HCT116 (cell line): ENCODE measurements at regions not wholly inside any gene's neighbourhood (a gene's known extent, or its start where the extent isn't known, plus 50 kb on each side); places are given as distances from the start of the nearest gene placed in this dataset.

Experiments used
- ATAC-seq: fragments of 200-7000 bp; cut with Tn5 transposase; 2 replicates; pipeline ENCODE4 v1.9.1; 2020; ENCODE audit warnings: mild to moderate bottlenecking, moderate library complexity
- BruUV-seq: library from RNA; stranded (reverse); fragments of 400-500 nt; replicated peaks from 2 replicates; lab custom pipeline; 2021; lab: Mats Ljungman, UMichigan
- CTCF ChIA-PET: fragments of 300-600 bp; sonication (Branson Sonifier 250); formaldehyde crosslinking; loops from one replicate; lab custom pipeline; 2021; ENCODE audit warnings: antibody characterized with exemption; lab: Charles Lee
- POLR2A ChIA-PET: fragments of 300-600, 350-600 bp; sonication (Branson Sonifier 250); formaldehyde crosslinking; loops from one replicate; lab custom pipeline; 2021; ENCODE audit warnings: antibody characterized with exemption; lab: Charles Lee
- RAD21 ChIA-PET, 2 experiments: fragments of 300-600 bp; sonication (Branson Sonifier 250); formaldehyde crosslinking; loops; one replicate each; lab custom pipeline; 2023; ENCODE audit warnings: low total read pairs in 2 of 2; ENCODE audit not compliant: uncharacterized antibody in 2 of 2, unreplicated experiment in 2 of 2, low non-redundant PET in 1 of 2; lab: Charles Lee
- DNase-seq: peaks from one replicate; pipeline ENCODE4 v3.0.0-alpha.2; 2010; ENCODE audit warnings: low read depth, low spot score
- H2AFZ ChIP-seq: fragments of 200-600 bp; shearing (Covaris generic), sonication (generic); 2 replicates; pipeline ENCODE4 v1.6.1; 2017; ENCODE audit warnings: low read depth, mixed run types, mixed read lengths, antibody characterized with exemption, low read length; ENCODE audit not compliant: poor library complexity, severe bottlenecking
- H3K27ac ChIP-seq: 2 replicates; pipeline ENCODE4 v1.5.1; 2012; ENCODE audit warnings: low read depth, low read length
- H3K27me3 ChIP-seq: fragments of 200-600 bp; sonication (generic); 2 replicates; pipeline ENCODE4 v1.6.1; 2016; ENCODE audit warnings: mixed run types, low read length, mixed read lengths; ENCODE audit not compliant: insufficient read depth
- H3K36me3 ChIP-seq, 2 experiments: fragments of 200-500 bp in 1 of 2; fragments of 200-600 bp in 1 of 2; sonication (Bioruptor generic) in 1 of 2; sonication (generic) in 1 of 2; 2 replicates each; pipeline versions ENCODE4 v1.5.1 to v1.6.1; 2014 to 2016; ENCODE audit warnings: low read length in 2 of 2, inconsistent platforms in 1 of 2, mixed read lengths in 1 of 2, mixed run types in 1 of 2; ENCODE audit not compliant: insufficient read depth in 2 of 2, control insufficient read depth in 1 of 2
- H3K4me1 ChIP-seq, 2 experiments: fragments of 200-600 bp in 1 of 2; sonication (generic) in 1 of 2; 2 replicates each; pipeline versions ENCODE4 v1.5.1 to v1.6.1; 2012 to 2017; ENCODE audit warnings: low read length in 2 of 2, inconsistent platforms in 1 of 2, mild to moderate bottlenecking in 1 of 2, mixed read lengths in 1 of 2, mixed run types in 1 of 2, moderate library complexity in 1 of 2; ENCODE audit not compliant: insufficient read depth in 2 of 2, control insufficient read depth in 1 of 2
- H3K4me2 ChIP-seq: fragments of 200-600 bp; sonication (generic); 2 replicates; pipeline ENCODE4 v1.6.1; 2017; ENCODE audit warnings: mixed run types, low read length, mixed read lengths
- H3K4me3 ChIP-seq, 2 experiments: fragments of 200-600 bp in 1 of 2; sonication (generic) in 1 of 2; replicated peaks in 1 of 2; 2 replicates each; pipeline ENCODE4 v1.5.1; 2011 to 2016; ENCODE audit warnings: low read length in 2 of 2, control low read depth in 1 of 2, low read depth in 1 of 2, mild to moderate bottlenecking in 1 of 2, mixed read lengths in 1 of 2, mixed run types in 1 of 2
- H3K79me2 ChIP-seq: fragments of 200-600 bp; sonication (generic); 2 replicates; pipeline ENCODE4 v1.6.1; 2017; ENCODE audit warnings: mild to moderate bottlenecking, mixed run types, low read length, moderate library complexity, mixed read lengths; ENCODE audit not compliant: insufficient read depth
- H3K9ac ChIP-seq: fragments of 200-600 bp; sonication (generic); 2 replicates; pipeline ENCODE4 v1.6.1; 2016; ENCODE audit warnings: low read length, mixed read lengths
- H3K9me2 ChIP-seq: fragments of 200-600 bp; sonication (generic), shearing (Covaris generic); 2 replicates; pipeline ENCODE4 v1.6.1; 2017; ENCODE audit warnings: mixed run types, mild to moderate bottlenecking, moderate library complexity; ENCODE audit not compliant: insufficient read depth
- H3K9me3 ChIP-seq, 2 experiments: fragments of 200-500 bp in 1 of 2; fragments of 200-600 bp in 1 of 2; sonication (Bioruptor generic) in 1 of 2; sonication (generic) in 1 of 2; 2 replicates each; pipeline ENCODE4 v1.6.1; 2014 to 2017; ENCODE audit warnings: low read length in 2 of 2, mixed read lengths in 2 of 2, inconsistent platforms in 1 of 2, low read depth in 1 of 2, mild to moderate bottlenecking in 1 of 2, mixed run types in 1 of 2, moderate library complexity in 1 of 2; ENCODE audit not compliant: control insufficient read depth in 1 of 2, insufficient read depth in 1 of 2
- H4K20me1 ChIP-seq: fragments of 200-600 bp; sonication (generic), shearing (Covaris generic); 2 replicates; pipeline ENCODE4 v1.6.1; 2017; ENCODE audit warnings: mixed run types, mild to moderate bottlenecking, moderate library complexity; ENCODE audit not compliant: insufficient read depth
- CBX3 ChIP-seq: IDR thresholded peaks from 2 replicates; pipeline ENCODE4 v1.6.1; 2012; ENCODE audit warnings: low read depth
- ELF1 ChIP-seq: IDR thresholded peaks from 2 replicates; pipeline ENCODE4 v1.6.1; 2012; ENCODE audit warnings: low read depth, borderline replicate concordance
- EZH2 ChIP-seq: fragments of 200-600 bp; sonication (generic); IDR thresholded peaks from 2 replicates; pipeline ENCODE4 v1.6.1; 2017; ENCODE audit warnings: antibody characterized with exemption, mixed run types
- FOSL1 ChIP-seq: IDR thresholded peaks from 2 replicates; pipeline ENCODE4 v1.6.1; 2012; ENCODE audit warnings: low read depth
- JUND ChIP-seq: IDR thresholded peaks from 2 replicates; pipeline ENCODE4 v1.6.1; 2012
- POLR2A ChIP-seq: IDR thresholded peaks from 2 replicates; pipeline ENCODE4 v1.7.0; 2011; ENCODE audit warnings: borderline replicate concordance; ENCODE audit not compliant: insufficient read depth, insufficient read length; ENCODE audit errors: extremely low read depth
- POLR2AphosphoS5 ChIP-seq: IDR thresholded peaks from 2 replicates; pipeline ENCODE4 v1.6.1; 2011; ENCODE audit warnings: mild to moderate bottlenecking, low read depth, low read length, moderate library complexity
- RAD21 ChIP-seq: IDR thresholded peaks from 2 replicates; pipeline ENCODE4 v1.6.1; 2012; ENCODE audit warnings: low read depth, mild to moderate bottlenecking
- SP1 ChIP-seq: IDR thresholded peaks from 2 replicates; pipeline ENCODE4 v1.6.1; 2012; ENCODE audit warnings: low read depth
- TCF7L2 ChIP-seq: IDR thresholded peaks from 2 replicates; pipeline ENCODE4 v1.7.0; 2011; ENCODE audit warnings: borderline replicate concordance, inconsistent platforms; ENCODE audit not compliant: insufficient read depth, insufficient read length; ENCODE audit errors: extremely low read depth
- ZFX ChIP-seq: fragments of 450-650 bp; IDR thresholded peaks from 2 replicates; pipeline ENCODE4 v1.6.1; 2017
- ZNF274 ChIP-seq: fragments of 200-500 bp; sonication (Bioruptor generic); IDR thresholded peaks from 2 replicates; pipeline ENCODE4 v1.6.1; 2014; ENCODE audit warnings: mild to moderate bottlenecking, low read depth, low read length, inconsistent platforms
- intact Hi-C: fragments of 100-400 bp; cut with micrococcal nuclease; formaldehyde crosslinking; loops from 2 replicates; pipeline ENCODE4 v1.10.0; 2022
- TF ChIP-seq, protein P1 (sequence below): IDR thresholded peaks from 2 replicates; pipeline ENCODE4 v1.6.1; 2012; ENCODE audit warnings: low read depth
- TF ChIP-seq, protein P2 (sequence below): IDR thresholded peaks from 2 replicates; pipeline ENCODE4 v1.6.1; 2012

DNA sequence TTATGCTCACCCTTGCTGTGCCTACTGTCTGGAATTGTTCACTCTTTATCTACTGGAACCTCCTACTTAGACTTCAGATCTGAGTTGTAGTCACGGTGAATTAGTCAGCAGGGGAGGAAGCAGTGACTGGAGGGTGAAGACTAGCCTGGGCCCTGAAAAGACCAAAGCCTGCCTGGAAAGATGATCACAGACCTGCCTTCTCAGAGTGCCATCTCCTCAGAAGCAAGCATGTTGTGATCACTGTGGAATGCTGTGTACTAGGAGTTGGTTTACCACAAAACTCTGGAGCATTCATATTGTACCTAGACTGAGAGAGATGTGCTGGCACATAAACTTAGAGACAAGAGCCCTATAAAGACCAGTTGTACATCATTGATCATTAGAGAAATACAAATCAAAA is 100.7 kb upstream of the SCN10A start:
- Histone ChIP-seq H3K36me3 (no peaks in the 10 kb centered on the region), H3K4me2 (no peak overlapping the region), H3K4me1 (no peaks in the 10 kb centered on the region), H3K9me3 (no peaks in the 10 kb centered on the region), H4K20me1 (no peaks in the 10 kb centered on the region), H3K27ac (no peak overlapping the region), H3K4me3 (no peak overlapping the region), H3K79me2 (no peaks in the 10 kb centered on the region), H3K27me3 (peaks cover 42% of the 10 kb centered on the region), H2AFZ (no peak overlapping the region), H3K9ac (no peak overlapping the region), H3K9me2 (no peaks in the 10 kb centered on the region)
- ChIA-PET RAD21 (no interaction called here), CTCF (no interaction called here), POLR2A (no interaction called here)
- intact Hi-C loops = no loop called here
- ATAC-seq (no peak), DNase-seq (no peak)
- no TSS peak for BruUV-seq
- TF ChIP-seq POLR2A (no peak), ZFX (no peak), ELF1 (no peak), POLR2AphosphoS5 (no peak), SP1 (no peak), CBX3 (no peak), FOSL1 (no peak), JUND (no peak), RAD21 (no peak), TCF7L2 (no peak), EZH2 (no peak), ZNF274 (no peak)
- TF ChIP-seq, protein P1, sequence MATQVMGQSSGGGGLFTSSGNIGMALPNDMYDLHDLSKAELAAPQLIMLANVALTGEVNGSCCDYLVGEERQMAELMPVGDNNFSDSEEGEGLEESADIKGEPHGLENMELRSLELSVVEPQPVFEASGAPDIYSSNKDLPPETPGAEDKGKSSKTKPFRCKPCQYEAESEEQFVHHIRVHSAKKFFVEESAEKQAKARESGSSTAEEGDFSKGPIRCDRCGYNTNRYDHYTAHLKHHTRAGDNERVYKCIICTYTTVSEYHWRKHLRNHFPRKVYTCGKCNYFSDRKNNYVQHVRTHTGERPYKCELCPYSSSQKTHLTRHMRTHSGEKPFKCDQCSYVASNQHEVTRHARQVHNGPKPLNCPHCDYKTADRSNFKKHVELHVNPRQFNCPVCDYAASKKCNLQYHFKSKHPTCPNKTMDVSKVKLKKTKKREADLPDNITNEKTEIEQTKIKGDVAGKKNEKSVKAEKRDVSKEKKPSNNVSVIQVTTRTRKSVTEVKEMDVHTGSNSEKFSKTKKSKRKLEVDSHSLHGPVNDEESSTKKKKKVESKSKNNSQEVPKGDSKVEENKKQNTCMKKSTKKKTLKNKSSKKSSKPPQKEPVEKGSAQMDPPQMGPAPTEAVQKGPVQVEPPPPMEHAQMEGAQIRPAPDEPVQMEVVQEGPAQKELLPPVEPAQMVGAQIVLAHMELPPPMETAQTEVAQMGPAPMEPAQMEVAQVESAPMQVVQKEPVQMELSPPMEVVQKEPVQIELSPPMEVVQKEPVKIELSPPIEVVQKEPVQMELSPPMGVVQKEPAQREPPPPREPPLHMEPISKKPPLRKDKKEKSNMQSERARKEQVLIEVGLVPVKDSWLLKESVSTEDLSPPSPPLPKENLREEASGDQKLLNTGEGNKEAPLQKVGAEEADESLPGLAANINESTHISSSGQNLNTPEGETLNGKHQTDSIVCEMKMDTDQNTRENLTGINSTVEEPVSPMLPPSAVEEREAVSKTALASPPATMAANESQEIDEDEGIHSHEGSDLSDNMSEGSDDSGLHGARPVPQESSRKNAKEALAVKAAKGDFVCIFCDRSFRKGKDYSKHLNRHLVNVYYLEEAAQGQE = no peak
- TF ChIP-seq, protein P2, sequence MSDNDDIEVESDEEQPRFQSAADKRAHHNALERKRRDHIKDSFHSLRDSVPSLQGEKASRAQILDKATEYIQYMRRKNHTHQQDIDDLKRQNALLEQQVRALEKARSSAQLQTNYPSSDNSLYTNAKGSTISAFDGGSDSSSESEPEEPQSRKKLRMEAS = no peak
